Lower leg skin (tissue), 3 donors: ENCODE measurements at regions not wholly inside any gene's neighbourhood (a gene's known extent, or its start where the extent isn't known, plus 50 kb on each side); places are given as distances from the start of the nearest gene placed in this dataset.

Source experiments
- CTCF ChIP-seq, 3 donors: fragments of 450-650 bp; IDR thresholded peaks; one replicate each; pipeline ENCODE4 v1.5.1; 2016; ENCODE audit warnings: antibody characterized with exemption in 3 of 3, mild to moderate bottlenecking in 3 of 3, moderate library complexity in 2 of 3
- POLR2A ChIP-seq, 2 donors: fragments of 450-650 bp; IDR thresholded peaks; one replicate each; pipeline ENCODE4 v1.6.1; 2016 to 2017; ENCODE audit warnings: antibody characterized with exemption in 2 of 2, mild to moderate bottlenecking in 1 of 2, moderate library complexity in 1 of 2

GRCh38 chr10:1824928-1825327, 87.6 kb upstream of the ADARB2 start:
- no peak for TF ChIP-seq CTCF (IDR thresholded peaks at IDR 0.05)
- TF ChIP-seq POLR2A (IDR thresholded peaks at IDR 0.05): no peak
